SK-N-SH (cell line): ENCODE measurements at regions not wholly inside any gene's neighbourhood (a gene's known extent, or its start where the extent isn't known, plus 50 kb on each side); places are given as distances from the start of the nearest gene placed in this dataset.

ENCODE experiments used
- ELF1 ChIP-seq: IDR thresholded peaks from 2 replicates; pipeline ENCODE4 v1.4.0; 2012
- EP300 ChIP-seq, 2 experiments: IDR thresholded peaks; 2 replicates each; pipeline versions ENCODE4 v1.4.0 to v1.6.1; 2012; ENCODE audit warnings: borderline replicate concordance in 1 of 2, low read depth in 1 of 2, low read length in 1 of 2
- GABPA ChIP-seq: IDR thresholded peaks from 2 replicates; pipeline ENCODE4 v1.4.0; 2012; ENCODE audit warnings: low read depth, mild to moderate bottlenecking
- JUND ChIP-seq: IDR thresholded peaks from 2 replicates; pipeline ENCODE4 v1.4.0; 2012
- POLR2AphosphoS5 ChIP-seq: IDR thresholded peaks from 2 replicates; pipeline ENCODE4 v1.6.1; 2012; ENCODE audit warnings: low read depth, low read length
- RCOR1 ChIP-seq: fragments of 150-350 bp; IDR thresholded peaks from 2 replicates; pipeline ENCODE4 v1.6.1; 2017; ENCODE audit warnings: antibody characterized with exemption, low read length
- SMC3 ChIP-seq: IDR thresholded peaks from 2 replicates; pipeline ENCODE4 v1.6.1; 2012; ENCODE audit warnings: low read depth, low read length, improper control_type of control experiment
- YY1 ChIP-seq: IDR thresholded peaks from 2 replicates; pipeline ENCODE4 v1.4.0; 2012; ENCODE audit warnings: low read depth, mild to moderate bottlenecking
- TF ChIP-seq, protein P1 (sequence below): IDR thresholded peaks from 2 replicates; pipeline ENCODE4 v1.4.0; 2012; ENCODE audit warnings: low read depth
- TF ChIP-seq, protein P2 (sequence below): fragments of 200-600 bp; sonication (generic); IDR thresholded peaks from 2 replicates; pipeline ENCODE4 v1.6.1; 2017; ENCODE audit warnings: antibody characterized with exemption, mild to moderate bottlenecking, moderate library complexity
- TF ChIP-seq, protein P3 (sequence below): IDR thresholded peaks from 2 replicates; pipeline ENCODE4 v1.6.1; 2012; ENCODE audit warnings: mild to moderate bottlenecking, low read depth, low read length, moderate library complexity

DNA sequence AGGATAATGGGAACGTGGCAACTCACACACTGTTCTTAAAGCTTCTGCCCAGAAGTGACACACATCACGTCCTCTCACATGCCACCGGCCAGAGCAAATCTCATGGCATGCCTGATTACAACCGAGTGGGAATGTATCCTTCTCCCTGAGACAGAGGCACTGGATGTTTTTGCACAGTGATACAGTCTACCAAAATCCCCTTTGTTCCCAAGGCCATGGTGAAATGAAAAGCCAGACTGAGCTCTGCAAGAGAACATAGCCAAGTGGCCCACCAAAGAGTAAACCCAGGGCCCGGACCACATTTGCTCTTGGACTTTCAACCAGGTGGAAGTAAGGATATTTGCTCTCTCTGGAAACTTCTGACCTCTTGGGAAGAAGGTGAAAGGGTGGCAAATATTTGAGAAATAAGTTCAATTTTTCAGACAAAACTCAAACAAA is 186.2 kb upstream of the STT3B start:
- TF ChIP-seq, protein P1, sequence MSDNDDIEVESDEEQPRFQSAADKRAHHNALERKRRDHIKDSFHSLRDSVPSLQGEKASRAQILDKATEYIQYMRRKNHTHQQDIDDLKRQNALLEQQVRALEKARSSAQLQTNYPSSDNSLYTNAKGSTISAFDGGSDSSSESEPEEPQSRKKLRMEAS: no peak
- TF ChIP-seq, protein P2, sequence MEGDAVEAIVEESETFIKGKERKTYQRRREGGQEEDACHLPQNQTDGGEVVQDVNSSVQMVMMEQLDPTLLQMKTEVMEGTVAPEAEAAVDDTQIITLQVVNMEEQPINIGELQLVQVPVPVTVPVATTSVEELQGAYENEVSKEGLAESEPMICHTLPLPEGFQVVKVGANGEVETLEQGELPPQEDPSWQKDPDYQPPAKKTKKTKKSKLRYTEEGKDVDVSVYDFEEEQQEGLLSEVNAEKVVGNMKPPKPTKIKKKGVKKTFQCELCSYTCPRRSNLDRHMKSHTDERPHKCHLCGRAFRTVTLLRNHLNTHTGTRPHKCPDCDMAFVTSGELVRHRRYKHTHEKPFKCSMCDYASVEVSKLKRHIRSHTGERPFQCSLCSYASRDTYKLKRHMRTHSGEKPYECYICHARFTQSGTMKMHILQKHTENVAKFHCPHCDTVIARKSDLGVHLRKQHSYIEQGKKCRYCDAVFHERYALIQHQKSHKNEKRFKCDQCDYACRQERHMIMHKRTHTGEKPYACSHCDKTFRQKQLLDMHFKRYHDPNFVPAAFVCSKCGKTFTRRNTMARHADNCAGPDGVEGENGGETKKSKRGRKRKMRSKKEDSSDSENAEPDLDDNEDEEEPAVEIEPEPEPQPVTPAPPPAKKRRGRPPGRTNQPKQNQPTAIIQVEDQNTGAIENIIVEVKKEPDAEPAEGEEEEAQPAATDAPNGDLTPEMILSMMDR: no peak
- no peak for TF ChIP-seq SMC3
- no peak for TF ChIP-seq ELF1
- no peak for TF ChIP-seq YY1
- no peak for TF ChIP-seq GABPA
- no peak for TF ChIP-seq POLR2AphosphoS5
- TF ChIP-seq EP300 (IDR thresholded peaks at IDR 0.05; ENCODE audit: borderline replicate concordance in 1 of 2, low read depth in 1 of 2, low read length in 1 of 2): no peak
- TF ChIP-seq RCOR1: no peak
- TF ChIP-seq JUND: no peak
- TF ChIP-seq, protein P3, sequence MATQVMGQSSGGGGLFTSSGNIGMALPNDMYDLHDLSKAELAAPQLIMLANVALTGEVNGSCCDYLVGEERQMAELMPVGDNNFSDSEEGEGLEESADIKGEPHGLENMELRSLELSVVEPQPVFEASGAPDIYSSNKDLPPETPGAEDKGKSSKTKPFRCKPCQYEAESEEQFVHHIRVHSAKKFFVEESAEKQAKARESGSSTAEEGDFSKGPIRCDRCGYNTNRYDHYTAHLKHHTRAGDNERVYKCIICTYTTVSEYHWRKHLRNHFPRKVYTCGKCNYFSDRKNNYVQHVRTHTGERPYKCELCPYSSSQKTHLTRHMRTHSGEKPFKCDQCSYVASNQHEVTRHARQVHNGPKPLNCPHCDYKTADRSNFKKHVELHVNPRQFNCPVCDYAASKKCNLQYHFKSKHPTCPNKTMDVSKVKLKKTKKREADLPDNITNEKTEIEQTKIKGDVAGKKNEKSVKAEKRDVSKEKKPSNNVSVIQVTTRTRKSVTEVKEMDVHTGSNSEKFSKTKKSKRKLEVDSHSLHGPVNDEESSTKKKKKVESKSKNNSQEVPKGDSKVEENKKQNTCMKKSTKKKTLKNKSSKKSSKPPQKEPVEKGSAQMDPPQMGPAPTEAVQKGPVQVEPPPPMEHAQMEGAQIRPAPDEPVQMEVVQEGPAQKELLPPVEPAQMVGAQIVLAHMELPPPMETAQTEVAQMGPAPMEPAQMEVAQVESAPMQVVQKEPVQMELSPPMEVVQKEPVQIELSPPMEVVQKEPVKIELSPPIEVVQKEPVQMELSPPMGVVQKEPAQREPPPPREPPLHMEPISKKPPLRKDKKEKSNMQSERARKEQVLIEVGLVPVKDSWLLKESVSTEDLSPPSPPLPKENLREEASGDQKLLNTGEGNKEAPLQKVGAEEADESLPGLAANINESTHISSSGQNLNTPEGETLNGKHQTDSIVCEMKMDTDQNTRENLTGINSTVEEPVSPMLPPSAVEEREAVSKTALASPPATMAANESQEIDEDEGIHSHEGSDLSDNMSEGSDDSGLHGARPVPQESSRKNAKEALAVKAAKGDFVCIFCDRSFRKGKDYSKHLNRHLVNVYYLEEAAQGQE: no peak
